GM13976 (cell line): ENCODE measurements at regions not wholly inside any gene's neighbourhood (a gene's known extent, or its start where the extent isn't known, plus 50 kb on each side); places are given as distances from the start of the nearest gene placed in this dataset.
"Not testable (repeated sequence)": the region's sequence is repeated elsewhere in the genome, so short reads cannot be mapped to it uniquely, and the experiment has no call there.

Source experiments
- DNase-seq: peaks from one replicate; pipeline ENCODE4 v3.0.0; 2012; ENCODE audit warnings: low spot score
- CTCF ChIP-seq: IDR thresholded peaks from 2 replicates; pipeline ENCODE4 v1.5.1; 2012; ENCODE audit warnings: borderline replicate concordance, mild to moderate bottlenecking; ENCODE audit not compliant: insufficient read depth; ENCODE audit errors: extremely low read depth, missing control alignments, control extremely low read depth
- in situ Hi-C: fragments of 300-500 bp; cut with MboI; formaldehyde crosslinking; loops from one replicate; pipeline ENCODE4 v1.12.0; 2022; ENCODE audit warnings: low sequenced_read_pairs, mixed read lengths, inconsistent platforms; ENCODE audit not compliant: unreplicated experiment

GRCh38 chr3:71986606-71987005, 201.7 kb upstream of the PROK2 start:
- in situ Hi-C loops: no loop called here
- DNase-seq: no peak
- no peak for TF ChIP-seq CTCF

DNA sequence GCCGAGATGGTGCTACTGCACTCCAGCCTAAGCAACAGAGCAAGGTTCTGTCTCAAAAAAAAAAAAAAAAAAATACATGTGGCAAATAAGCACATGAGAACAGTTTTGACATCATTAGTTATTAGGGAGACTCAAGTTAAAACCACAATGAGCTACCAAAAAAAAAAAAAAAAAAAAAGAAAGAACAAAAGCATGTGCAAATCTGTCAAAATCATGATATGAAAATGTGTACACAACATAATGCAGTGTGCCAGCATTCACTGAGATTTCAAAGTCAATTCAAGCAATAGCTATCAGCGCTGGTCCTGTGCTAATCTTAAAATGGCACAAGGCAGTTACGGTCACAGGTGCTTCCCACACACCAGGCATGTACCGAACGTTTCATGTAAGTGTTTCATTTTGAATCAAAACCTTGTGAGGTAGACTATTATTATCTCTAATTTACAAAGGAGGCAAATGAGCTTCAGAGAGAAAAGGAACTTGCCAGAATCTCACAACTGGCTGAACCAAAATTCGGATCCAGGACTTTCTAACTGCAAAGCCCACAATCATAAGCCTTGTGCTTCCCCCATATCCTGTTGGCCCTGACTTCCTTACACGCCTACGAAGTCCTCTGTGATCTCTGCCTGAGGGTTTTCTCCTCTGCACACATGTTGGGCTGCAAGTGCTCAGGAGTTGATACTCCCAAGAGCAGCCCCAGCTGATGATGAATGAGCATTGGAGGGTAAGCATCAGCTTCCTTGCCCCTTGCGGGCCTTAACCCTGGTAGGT, 200.1 kb upstream of the PROK2 start:
- peak; percentile 47 for DNase-seq
- TF ChIP-seq CTCF: no peak
- in situ Hi-C loops: no loop called here

- in situ Hi-C loops: no loop called here
- no peak for TF ChIP-seq CTCF
Measured at GRCh38 chr3:71983694-71984093, 198.7 kb upstream of the PROK2 start.

DNA sequence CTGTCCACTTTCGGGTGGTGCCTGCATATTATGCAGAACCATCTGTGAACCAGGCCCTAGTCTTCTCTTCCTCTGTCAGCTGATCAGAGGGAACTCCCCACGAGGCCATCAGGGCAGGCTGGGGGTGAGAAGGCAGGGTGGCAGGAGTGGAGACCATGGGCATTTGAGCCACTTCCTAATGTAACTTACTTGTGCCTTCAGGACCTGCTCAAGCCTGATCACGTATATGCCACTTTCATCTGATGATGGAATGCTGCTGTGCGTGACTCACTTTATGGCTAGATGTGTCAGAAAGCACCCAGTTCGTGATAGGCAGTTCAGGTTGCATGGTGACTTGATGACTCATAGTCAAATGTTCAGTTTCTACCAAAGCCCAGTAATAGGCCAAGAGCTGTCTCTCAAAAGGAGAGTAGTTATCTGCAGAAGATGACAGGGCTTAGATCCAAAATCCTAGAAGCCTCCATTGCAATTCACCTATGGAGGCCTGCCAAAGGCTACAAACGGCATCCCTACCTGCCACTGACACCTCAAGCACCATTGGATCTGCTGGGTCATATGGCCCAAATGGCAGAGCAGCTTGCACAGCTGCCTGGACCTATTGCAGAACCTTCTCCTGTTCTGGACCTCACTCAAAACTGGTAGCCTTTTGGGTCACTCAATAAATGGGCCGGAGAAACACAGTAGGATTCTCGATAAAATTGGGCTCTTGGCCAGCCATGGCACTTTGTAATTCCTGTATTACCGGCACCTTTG, 197.7 kb upstream of the PROK2 start:
- DNase-seq, in situ Hi-C loops: not testable (repeated sequence)

More at GRCh38 chr3:71983694-71984093, 198.7 kb upstream of the PROK2 start:
- no peak for DNase-seq

- in situ Hi-C loops: no loop called here
- DNase-seq: no peak
- TF ChIP-seq CTCF: no peak
Measured at GRCh38 chr3:71979175-71979574, 194.2 kb upstream of the PROK2 start.

- peak; percentile 53 for DNase-seq
- in situ Hi-C loops: no loop called here
- TF ChIP-seq CTCF: no peak
Measured at GRCh38 chr3:71978150-71978721, 193.3 kb upstream of the PROK2 start.

DNA sequence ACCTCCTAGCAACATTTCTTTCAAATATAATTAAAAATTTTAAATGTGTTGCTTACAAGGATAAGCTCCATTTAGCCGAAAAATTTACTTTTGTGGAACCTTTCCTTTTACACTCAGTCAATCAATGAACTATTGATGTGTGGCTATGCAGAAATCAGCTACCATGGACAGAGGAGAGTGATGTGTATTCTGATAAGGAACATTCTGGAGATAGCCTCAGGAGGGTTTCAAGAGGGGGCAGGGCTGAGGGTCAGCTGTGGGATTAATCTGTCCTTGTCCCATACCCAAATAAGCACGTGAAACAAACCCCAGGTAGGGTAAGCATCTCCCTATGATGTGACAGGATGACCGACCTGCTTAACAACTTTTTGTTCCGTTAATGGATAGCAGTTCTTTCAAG, 192.6 kb upstream of the PROK2 start:
- in situ Hi-C loops: no loop called here
- TF ChIP-seq CTCF: no peak
- no peak for DNase-seq
